EH (cell line): ENCODE measurements at regions not wholly inside any gene's neighbourhood (a gene's known extent, or its start where the extent isn't known, plus 50 kb on each side); places are given as distances from the start of the nearest gene placed in this dataset.

Experiments
- DNase-seq: peaks from one replicate; pipeline ENCODE4 v3.0.0-alpha.2; 2015; ENCODE audit warnings: low read depth

- no peak for DNase-seq
These were observed 666.2 kb downstream of the KCTD8 start for GRCh38 chr4:43782391-43782790.

GRCh38 chr4:43816116-43816515 is 632.5 kb downstream of the KCTD8 start:
- no peak for DNase-seq

- DNase-seq, result no peak
These were observed 626.0 kb downstream of the KCTD8 start for GRCh38 chr4:43822621-43823020.

GRCh38 chr4:43835869-43836268 is 612.7 kb downstream of the KCTD8 start:
- no peak for DNase-seq

GRCh38 chr4:43837171-43837570 is 611.4 kb downstream of the KCTD8 start:
- no peak for DNase-seq

GRCh38 chr4:43837604-43838003 is 611.0 kb downstream of the KCTD8 start:
- DNase-seq, result no peak

GRCh38 chr4:43842594-43842993 is 606.0 kb downstream of the KCTD8 start:
- DNase-seq, result no peak

GRCh38 chr4:43843501-43843900 is 605.1 kb downstream of the KCTD8 start:
- no peak for DNase-seq

- no peak for DNase-seq
These were observed 602.5 kb downstream of the KCTD8 start for GRCh38 chr4:43846111-43846587.

- no peak for DNase-seq
These were observed 594.9 kb downstream of the KCTD8 start for GRCh38 chr4:43853565-43854264.

- no peak for DNase-seq
These were observed 593.3 kb downstream of the KCTD8 start for GRCh38 chr4:43855283-43855682.

GRCh38 chr4:43864616-43865146 is 583.9 kb downstream of the KCTD8 start:
- DNase-seq, result no peak

- no peak for DNase-seq
These were observed 580.7 kb downstream of the KCTD8 start for GRCh38 chr4:43867908-43868307.

- DNase-seq, result no peak
These were observed 573.0 kb downstream of the KCTD8 start for GRCh38 chr4:43875655-43876054.

- DNase-seq, result no peak
These were observed 566.1 kb downstream of the KCTD8 start for GRCh38 chr4:43882470-43882869.

- no peak for DNase-seq
These were observed 562.4 kb downstream of the KCTD8 start for GRCh38 chr4:43886196-43886595.

GRCh38 chr4:43898836-43899235 is 549.8 kb downstream of the KCTD8 start:
- no peak for DNase-seq

- DNase-seq, result no peak
These were observed 545.2 kb downstream of the KCTD8 start for GRCh38 chr4:43903456-43903855.

- DNase-seq, result no peak
These were observed 530.2 kb downstream of the KCTD8 start for GRCh38 chr4:43918377-43918776.

- no peak for DNase-seq
These were observed 516.2 kb downstream of the KCTD8 start for GRCh38 chr4:43932448-43932847.

GRCh38 chr4:43943998-43944397 is 504.6 kb downstream of the KCTD8 start:
- no peak for DNase-seq

GRCh38 chr4:43959976-43960375 is 488.6 kb downstream of the KCTD8 start:
- no peak for DNase-seq

- no peak for DNase-seq
These were observed 480.6 kb downstream of the KCTD8 start for GRCh38 chr4:43968011-43968410.

GRCh38 chr4:43983610-43984009 is 465.0 kb downstream of the KCTD8 start:
- no peak for DNase-seq
